HEK293 (cell line): ENCODE measurements at regions not wholly inside any gene's neighbourhood (a gene's known extent, or its start where the extent isn't known, plus 50 kb on each side); places are given as distances from the start of the nearest gene placed in this dataset.

Experiments
- CTCF ChIA-PET: fragments of 350-600 bp; formaldehyde crosslinking; extraction: SDS; loops from one replicate; lab custom pipeline; 2021; ENCODE audit warnings: antibody characterized with exemption; lab: Yijun Ruan, JAX
- POLR2A ChIA-PET: fragments of 300-600 bp; formaldehyde crosslinking; extraction: SDS; loops from one replicate; lab custom pipeline; 2020; ENCODE audit warnings: antibody characterized with exemption, inconsistent platforms; lab: Yijun Ruan, JAX
- H3K27ac ChIP-seq: fragments of 200-500 bp; sonication (Bioruptor generic); 2 replicates; pipeline ENCODE4 v1.5.1; 2014; ENCODE audit warnings: low read depth, low read length, control low read depth, inconsistent platforms; ENCODE audit errors: extremely low read depth
- H3K36me3 ChIP-seq, 2 experiments: fragments of 200-500 bp in 1 of 2; sonication (Bioruptor generic) in 1 of 2; 1 replicate in 1 of 2; 2 replicates in 1 of 2; pipeline ENCODE4 v1.5.1; 2014 to 2017; ENCODE audit warnings: inconsistent platforms in 2 of 2, low read length in 2 of 2; ENCODE audit not compliant: control insufficient read depth in 2 of 2, insufficient read depth in 1 of 2
- H3K4me1 ChIP-seq: fragments of 200-500 bp; sonication (Bioruptor generic); 2 replicates; pipeline ENCODE4 v1.5.1; 2014; ENCODE audit warnings: mild to moderate bottlenecking, low read length, inconsistent platforms; ENCODE audit not compliant: control insufficient read depth, insufficient read depth
- H3K4me3 ChIP-seq: 2 replicates; pipeline ENCODE4 v1.5.1; 2011; ENCODE audit warnings: low read depth, mild to moderate bottlenecking, control low read depth, low read length, moderate library complexity
- H3K9me3 ChIP-seq: fragments of 200-500 bp; sonication (Bioruptor generic); 2 replicates; pipeline ENCODE4 v1.5.1; 2014; ENCODE audit warnings: low read depth, low read length, inconsistent platforms; ENCODE audit not compliant: control insufficient read depth, insufficient read depth
- OVOL3 ChIP-seq: fragments of 450-650 bp; formaldehyde crosslinking; IDR thresholded peaks from 2 replicates; pipeline ENCODE4 v1.5.1; 2016; ENCODE audit warnings: missing biosample characterization, missing genetic modification characterization
- PBX3 ChIP-seq: sonication (generic); formaldehyde crosslinking; IDR thresholded peaks from 2 replicates; pipeline ENCODE4 v1.8.1; 2022; ENCODE audit warnings: mild to moderate bottlenecking, moderate library complexity, missing genetic modification reagents
- RBAK ChIP-seq: fragments of 450-650 bp; formaldehyde crosslinking; IDR thresholded peaks from 2 replicates; pipeline ENCODE4 v1.5.1; 2016; ENCODE audit warnings: missing biosample characterization, missing genetic modification characterization
- SP3 ChIP-seq: fragments of 450-650 bp; formaldehyde crosslinking; IDR thresholded peaks from 2 replicates; pipeline ENCODE4 v1.5.1; 2016; ENCODE audit warnings: missing biosample characterization, missing genetic modification characterization
- ZFP3 ChIP-seq: fragments of 450-650 bp; formaldehyde crosslinking; IDR thresholded peaks from 2 replicates; pipeline ENCODE4 v1.5.1; 2016; ENCODE audit warnings: low read depth, missing biosample characterization, missing genetic modification characterization
- ZNF140 ChIP-seq: fragments of 450-650 bp; formaldehyde crosslinking; IDR thresholded peaks from 2 replicates; pipeline ENCODE4 v1.5.1; 2016; ENCODE audit warnings: missing biosample characterization, missing genetic modification characterization
- ZNF214 ChIP-seq: fragments of 450-650 bp; formaldehyde crosslinking; IDR thresholded peaks from 2 replicates; pipeline ENCODE4 v1.5.1; 2017; ENCODE audit warnings: missing biosample characterization, mild to moderate bottlenecking, missing genetic modification characterization, borderline replicate concordance
- ZNF248 ChIP-seq: fragments of 450-650 bp; formaldehyde crosslinking; IDR thresholded peaks from 2 replicates; pipeline ENCODE4 v1.5.1; 2017; ENCODE audit warnings: missing biosample characterization, missing genetic modification characterization
- ZNF280D ChIP-seq: fragments of 450-650 bp; formaldehyde crosslinking; IDR thresholded peaks from 2 replicates; pipeline ENCODE4 v1.5.1; 2016; ENCODE audit warnings: missing biosample characterization, missing genetic modification characterization
- ZNF488 ChIP-seq: fragments of 450-650 bp; formaldehyde crosslinking; IDR thresholded peaks from 2 replicates; pipeline ENCODE4 v1.5.1; 2016; ENCODE audit warnings: missing biosample characterization, missing genetic modification characterization
- ZNF558 ChIP-seq: fragments of 450-650 bp; formaldehyde crosslinking; IDR thresholded peaks from 2 replicates; pipeline ENCODE4 v1.5.1; 2016; ENCODE audit warnings: missing biosample characterization, missing genetic modification characterization
- ZNF560 ChIP-seq: fragments of 450-650 bp; formaldehyde crosslinking; IDR thresholded peaks from 2 replicates; pipeline ENCODE4 v1.5.1; 2017; ENCODE audit warnings: missing biosample characterization, missing genetic modification characterization, borderline replicate concordance
- ZNF621 ChIP-seq: fragments of 450-650 bp; formaldehyde crosslinking; IDR thresholded peaks from 2 replicates; pipeline ENCODE4 v1.5.1; 2017; ENCODE audit warnings: missing biosample characterization, missing genetic modification characterization
- ZNF645 ChIP-seq: fragments of 450-650 bp; formaldehyde crosslinking; IDR thresholded peaks from 2 replicates; pipeline ENCODE4; 2016; ENCODE audit warnings: missing biosample characterization, missing genetic modification characterization
- ZNF658 ChIP-seq: fragments of 450-650 bp; formaldehyde crosslinking; IDR thresholded peaks from 2 replicates; pipeline ENCODE4; 2016; ENCODE audit warnings: missing biosample characterization, missing genetic modification characterization
- ZNF768 ChIP-seq: fragments of 450-650 bp; formaldehyde crosslinking; IDR thresholded peaks from 2 replicates; pipeline ENCODE4 v1.5.1; 2018; ENCODE audit warnings: missing biosample characterization, mild to moderate bottlenecking, missing genetic modification characterization
- ZSCAN23 ChIP-seq: fragments of 450-650 bp; formaldehyde crosslinking; IDR thresholded peaks from 2 replicates; pipeline ENCODE4 v1.5.1; 2016; ENCODE audit warnings: missing biosample characterization, missing genetic modification characterization
- TF ChIP-seq, protein P1 (sequence below): fragments of 450-650 bp; formaldehyde crosslinking; IDR thresholded peaks from 2 replicates; pipeline ENCODE4 v1.5.1; 2016; ENCODE audit warnings: missing biosample characterization, missing genetic modification characterization
- TF ChIP-seq, protein P2 (sequence below): fragments of 450-650 bp; IDR thresholded peaks from 2 replicates; pipeline ENCODE4 v1.5.1; 2018; ENCODE audit warnings: missing biosample characterization, mild to moderate bottlenecking, missing genetic modification characterization

GRCh38 chrX:26822448-26822847 lies 606.5 kb downstream of the MAGEB5 start:
- no peak overlapping the region for H3K27ac ChIP-seq
- POLR2A ChIA-PET = no interaction called here
- H3K9me3 ChIP-seq = no peaks in the 10 kb centered on the region
- H3K36me3 ChIP-seq = no peaks in the 10 kb centered on the region
- H3K4me1 ChIP-seq = no peaks in the 10 kb centered on the region
- TF ChIP-seq ZSCAN23 (tag by site-specific recombination) (no peak), ZNF280D (tag by site-specific recombination) (no peak), ZNF621 (tag by site-specific recombination) (no peak), ZNF768 (tag by site-specific recombination) (no peak), ZNF558 (no peak), ZNF488 (tag by site-specific recombination) (no peak), ZNF645 (tag by site-specific recombination) (no peak), ZNF214 (tag by site-specific recombination) (no peak), RBAK (tag by site-specific recombination) (no peak), ZNF658 (tag by site-specific recombination) (no peak), ZFP3 (tag by site-specific recombination) (no peak), ZNF140 (no peak), PBX3 (no peak), SP3 (no peak)
- TF ChIP-seq, protein P1, sequence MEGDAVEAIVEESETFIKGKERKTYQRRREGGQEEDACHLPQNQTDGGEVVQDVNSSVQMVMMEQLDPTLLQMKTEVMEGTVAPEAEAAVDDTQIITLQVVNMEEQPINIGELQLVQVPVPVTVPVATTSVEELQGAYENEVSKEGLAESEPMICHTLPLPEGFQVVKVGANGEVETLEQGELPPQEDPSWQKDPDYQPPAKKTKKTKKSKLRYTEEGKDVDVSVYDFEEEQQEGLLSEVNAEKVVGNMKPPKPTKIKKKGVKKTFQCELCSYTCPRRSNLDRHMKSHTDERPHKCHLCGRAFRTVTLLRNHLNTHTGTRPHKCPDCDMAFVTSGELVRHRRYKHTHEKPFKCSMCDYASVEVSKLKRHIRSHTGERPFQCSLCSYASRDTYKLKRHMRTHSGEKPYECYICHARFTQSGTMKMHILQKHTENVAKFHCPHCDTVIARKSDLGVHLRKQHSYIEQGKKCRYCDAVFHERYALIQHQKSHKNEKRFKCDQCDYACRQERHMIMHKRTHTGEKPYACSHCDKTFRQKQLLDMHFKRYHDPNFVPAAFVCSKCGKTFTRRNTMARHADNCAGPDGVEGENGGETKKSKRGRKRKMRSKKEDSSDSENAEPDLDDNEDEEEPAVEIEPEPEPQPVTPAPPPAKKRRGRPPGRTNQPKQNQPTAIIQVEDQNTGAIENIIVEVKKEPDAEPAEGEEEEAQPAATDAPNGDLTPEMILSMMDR (tag by site-specific recombination) = no peak
- TF ChIP-seq, protein P2, sequence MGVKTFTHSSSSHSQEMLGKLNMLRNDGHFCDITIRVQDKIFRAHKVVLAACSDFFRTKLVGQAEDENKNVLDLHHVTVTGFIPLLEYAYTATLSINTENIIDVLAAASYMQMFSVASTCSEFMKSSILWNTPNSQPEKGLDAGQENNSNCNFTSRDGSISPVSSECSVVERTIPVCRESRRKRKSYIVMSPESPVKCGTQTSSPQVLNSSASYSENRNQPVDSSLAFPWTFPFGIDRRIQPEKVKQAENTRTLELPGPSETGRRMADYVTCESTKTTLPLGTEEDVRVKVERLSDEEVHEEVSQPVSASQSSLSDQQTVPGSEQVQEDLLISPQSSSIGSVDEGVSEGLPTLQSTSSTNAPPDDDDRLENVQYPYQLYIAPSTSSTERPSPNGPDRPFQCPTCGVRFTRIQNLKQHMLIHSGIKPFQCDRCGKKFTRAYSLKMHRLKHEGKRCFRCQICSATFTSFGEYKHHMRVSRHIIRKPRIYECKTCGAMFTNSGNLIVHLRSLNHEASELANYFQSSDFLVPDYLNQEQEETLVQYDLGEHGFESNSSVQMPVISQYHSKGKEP (tag by site-specific recombination) = no peak
- no peak overlapping the region for H3K4me3 ChIP-seq
- CTCF ChIA-PET = interaction anchor here (0.7 kb wide), 1 partner anchor 519 kb away, joined by 3 read pairs; no protein-coding TSS in a partner anchor

DNA sequence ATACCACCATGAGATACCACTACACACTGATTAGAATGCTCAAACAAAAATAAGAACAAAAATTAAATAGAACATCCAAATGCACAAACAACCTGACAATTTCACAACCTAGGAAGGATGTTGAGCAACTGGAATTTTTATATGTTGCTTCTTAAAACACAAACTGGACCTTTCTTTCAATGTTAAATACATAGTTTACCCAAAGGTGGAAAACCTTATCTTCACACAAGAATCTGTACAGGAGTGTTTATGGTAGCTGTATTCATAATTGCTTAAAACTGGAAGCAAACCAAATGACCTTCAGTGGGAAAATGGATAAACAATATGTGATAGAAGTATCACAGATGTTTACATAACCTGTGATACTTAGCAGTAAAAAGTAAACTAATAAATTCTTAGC lies 573.8 kb downstream of the MAGEB5 start:
- H3K9me3 ChIP-seq = no peaks in the 10 kb centered on the region; the same call in 1 of the 2 replicates
- CTCF ChIA-PET = no interaction called here
- POLR2A ChIA-PET = no interaction called here
- TF ChIP-seq OVOL3 = no peak
- no peak for TF ChIP-seq ZNF248 (tag by site-specific recombination)
- TF ChIP-seq ZNF280D (tag by site-specific recombination) = no peak
- TF ChIP-seq ZNF560 (tag by site-specific recombination) = no peak

More for the DNA sequence above, 573.8 kb downstream of the MAGEB5 start:
- Histone ChIP-seq H3K27ac (no peak overlapping the region), H3K4me3 (no peak overlapping the region), H3K36me3 (no peaks in the 10 kb centered on the region), H3K4me1 (no peaks in the 10 kb centered on the region)
